ENCODE measurements at regions not wholly inside any gene's neighbourhood (a gene's known extent, or its start where the extent isn't known, plus 50 kb on each side); places are given as distances from the start of the nearest gene placed in this dataset.

DNA sequence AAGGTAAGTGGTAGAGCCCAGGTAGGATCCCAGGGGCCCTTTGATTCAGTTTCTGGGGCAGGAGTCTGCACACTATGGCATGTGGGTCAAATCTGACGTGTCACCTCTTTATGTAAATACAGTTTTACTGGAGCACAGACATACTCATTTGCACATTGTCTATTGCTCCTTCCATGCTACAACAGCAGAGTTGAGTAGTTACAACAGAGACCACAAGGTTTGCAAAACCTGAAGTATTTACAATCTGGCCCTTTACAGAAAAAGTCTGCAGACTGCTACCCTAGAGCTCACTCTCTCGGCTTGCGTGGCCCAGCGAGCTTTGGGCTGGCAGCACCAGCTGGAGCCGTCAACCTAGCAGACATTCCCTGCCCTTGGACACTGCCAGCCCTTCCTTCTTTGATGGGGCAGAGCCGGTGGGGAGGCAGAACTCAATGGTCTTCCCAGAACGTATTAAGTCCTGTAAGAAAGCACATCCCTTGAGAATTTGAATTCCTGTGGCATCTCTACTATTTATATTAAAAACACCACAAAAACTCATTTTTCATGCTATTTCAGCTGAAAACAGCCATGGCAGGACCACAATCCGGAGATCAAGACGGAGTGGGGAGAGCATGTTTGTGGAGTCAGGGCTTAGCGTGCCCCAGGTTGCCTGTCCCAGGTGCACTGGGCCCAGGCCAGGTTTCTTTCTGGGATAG lies 133.1 kb upstream of the NUDT7 start:
- no peak for FAIRE-seq
- no peak for DNase-seq (ENCODE audit: low spot score in 2 of 2)

DNA sequence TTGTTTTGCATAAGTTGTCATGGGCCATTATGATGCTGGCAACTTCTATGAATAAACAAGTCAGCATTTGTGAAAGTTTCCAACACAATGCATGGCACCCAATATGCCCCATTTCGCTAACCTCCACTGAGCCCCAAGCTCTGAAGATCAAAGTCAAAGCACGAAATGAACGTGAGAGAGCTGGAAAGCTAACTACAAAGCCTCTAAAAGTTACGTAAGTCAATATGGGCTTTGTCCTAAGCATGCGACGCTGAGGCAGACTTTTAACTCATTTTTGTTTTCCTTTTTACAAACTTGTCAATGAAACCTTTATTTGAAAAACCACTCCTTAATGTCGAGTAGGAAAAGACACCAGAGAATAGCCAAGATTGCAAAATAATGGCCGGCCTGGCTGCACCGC lies 131.6 kb upstream of the NUDT7 start:
- no peak for DNase-seq (ENCODE audit: low spot score in 2 of 2)
- no peak for FAIRE-seq

- no peak for DNase-seq (ENCODE audit: low spot score in 2 of 2)
- FAIRE-seq = no peak
Measured at GRCh38 chr16:77591347-77591746, 131.0 kb upstream of the NUDT7 start.

DNA sequence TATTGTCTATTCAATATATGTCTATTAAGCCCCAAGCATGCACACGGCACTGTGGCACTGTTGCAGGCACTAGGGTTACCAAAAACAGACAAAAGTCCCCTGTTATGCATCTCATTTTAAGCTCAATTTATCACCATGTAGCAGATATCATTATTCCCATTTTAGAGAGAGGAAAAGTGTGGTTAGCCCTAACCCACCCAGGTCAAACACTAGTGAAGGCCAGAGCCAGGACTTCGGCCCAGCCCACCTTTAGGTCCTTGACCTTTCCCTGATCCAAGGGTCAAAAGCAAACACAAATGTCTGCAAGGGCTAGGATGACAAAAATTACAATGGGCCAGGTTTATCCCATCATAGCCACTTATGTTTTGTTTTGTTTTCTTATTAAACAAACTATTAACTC lies 130.3 kb upstream of the NUDT7 start:
- DNase-seq (ENCODE audit: low spot score in 2 of 2) (no peak), FAIRE-seq (no peak)

DNA sequence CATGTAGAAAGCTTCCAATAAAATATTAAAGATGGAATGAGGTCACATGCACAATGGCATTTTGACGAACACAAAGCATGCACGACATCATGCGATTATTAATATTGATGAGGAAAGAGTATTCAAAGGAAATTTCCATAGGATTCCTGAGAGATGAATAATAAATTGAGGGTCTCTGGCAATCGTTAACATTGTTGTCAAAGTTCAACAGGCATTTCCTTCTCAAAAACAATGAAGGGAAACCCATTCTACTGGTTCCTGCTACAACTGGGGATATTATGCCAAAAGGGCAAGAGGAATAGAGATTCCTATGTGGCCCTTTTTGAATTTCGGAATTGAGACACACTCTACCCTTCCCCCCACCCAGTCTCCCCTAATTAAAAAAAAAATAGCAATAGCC lies 128.3 kb upstream of the NUDT7 start:
- no peak for DNase-seq (ENCODE audit: low spot score in 2 of 2)
- FAIRE-seq = no peak

GRCh38 chr16:77594799-77595596 lies 127.3 kb upstream of the NUDT7 start:
- no peak for FAIRE-seq
- no peak for DNase-seq (ENCODE audit: low spot score in 2 of 2)

DNA sequence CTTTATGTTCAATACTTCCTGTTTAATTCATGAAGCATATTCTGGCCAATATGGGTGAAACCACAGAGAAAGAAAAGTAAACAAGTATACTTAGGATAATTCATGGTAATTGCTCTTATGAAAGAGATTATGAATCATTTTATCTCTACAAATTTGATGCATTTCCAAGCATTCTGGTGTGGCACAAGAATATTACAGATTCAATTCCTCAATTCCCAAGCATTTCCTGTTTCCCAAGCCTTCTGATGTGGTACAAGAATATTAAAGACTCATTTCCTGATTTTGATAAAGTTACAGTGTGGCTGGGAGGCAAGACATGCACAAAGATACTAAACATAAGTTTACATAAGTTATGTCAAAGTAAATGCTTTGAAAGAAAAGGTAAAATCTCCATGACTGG lies 126.1 kb upstream of the NUDT7 start:
- FAIRE-seq (no peak), DNase-seq (ENCODE audit: low spot score in 2 of 2) (no peak)

- FAIRE-seq (no peak), DNase-seq (ENCODE audit: low spot score in 2 of 2) (no peak)
Measured at GRCh38 chr16:77599793-77600415, 122.4 kb upstream of the NUDT7 start.

- DNase-seq (ENCODE audit: low spot score in 2 of 2) (no peak), FAIRE-seq (no peak)
Measured at GRCh38 chr16:77600555-77600954, 121.8 kb upstream of the NUDT7 start.

GRCh38 chr16:77603656-77604055 lies 118.7 kb upstream of the NUDT7 start:
- FAIRE-seq (no peak), DNase-seq (ENCODE audit: low spot score in 2 of 2) (no peak)

GRCh38 chr16:77610496-77610895 lies 111.8 kb upstream of the NUDT7 start:
- DNase-seq (ENCODE audit: low spot score in 2 of 2) (no peak), FAIRE-seq (no peak)

GRCh38 chr16:77611386-77611785 lies 110.9 kb upstream of the NUDT7 start:
- DNase-seq (ENCODE audit: low spot score in 2 of 2) (no peak), FAIRE-seq (no peak)

DNA sequence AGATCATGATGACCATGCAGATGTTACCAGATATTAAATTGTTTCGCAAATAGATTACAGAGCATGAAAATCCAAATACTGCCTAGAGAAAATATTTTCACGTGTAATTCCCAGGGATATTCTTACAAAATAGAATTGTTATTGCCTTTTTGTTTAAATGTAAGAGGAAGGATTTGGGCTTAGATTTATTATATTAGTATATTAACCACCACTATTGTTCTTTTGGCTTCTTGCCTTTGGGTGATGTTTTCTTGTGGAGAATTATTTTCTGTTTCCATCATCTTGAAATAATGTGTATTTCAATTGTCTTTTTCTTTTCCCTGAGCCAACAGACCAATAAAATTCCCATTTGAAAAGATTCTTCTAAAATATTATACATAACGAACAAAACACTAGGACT lies 109.7 kb upstream of the NUDT7 start:
- no peak for DNase-seq (ENCODE audit: low spot score in 2 of 2)
- no peak for FAIRE-seq

DNA sequence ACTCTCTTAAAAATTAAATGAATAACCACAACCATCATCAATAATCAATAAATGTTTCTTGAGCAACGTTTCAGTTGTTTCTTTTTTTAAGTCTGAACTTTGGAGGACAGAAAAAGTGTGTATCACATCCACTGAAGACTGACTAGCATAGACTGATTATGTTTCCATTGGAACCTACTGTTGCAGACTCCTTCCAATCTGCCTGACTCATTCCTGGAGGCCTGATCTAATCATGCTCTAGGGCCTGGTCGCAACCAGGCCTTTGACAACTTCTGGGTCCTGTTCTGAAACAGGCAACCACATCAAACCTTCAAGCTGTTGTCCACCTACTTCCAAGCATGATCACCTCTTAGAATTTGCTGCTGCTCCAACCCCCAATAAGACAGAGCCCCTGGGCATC lies 109.2 kb upstream of the NUDT7 start:
- DNase-seq (ENCODE audit: low spot score in 2 of 2) (no peak), FAIRE-seq (no peak)

GRCh38 chr16:77617553-77617952 lies 104.8 kb upstream of the NUDT7 start:
- DNase-seq (ENCODE audit: low spot score in 2 of 2) = no peak
- FAIRE-seq = no peak

GRCh38 chr16:77617996-77618395 lies 104.3 kb upstream of the NUDT7 start:
- no peak for DNase-seq (ENCODE audit: low spot score in 2 of 2)
- FAIRE-seq = no peak

- DNase-seq (ENCODE audit: low spot score in 2 of 2) (no peak), FAIRE-seq (no peak)
Measured at GRCh38 chr16:77618951-77619350, 103.4 kb upstream of the NUDT7 start.

DNA sequence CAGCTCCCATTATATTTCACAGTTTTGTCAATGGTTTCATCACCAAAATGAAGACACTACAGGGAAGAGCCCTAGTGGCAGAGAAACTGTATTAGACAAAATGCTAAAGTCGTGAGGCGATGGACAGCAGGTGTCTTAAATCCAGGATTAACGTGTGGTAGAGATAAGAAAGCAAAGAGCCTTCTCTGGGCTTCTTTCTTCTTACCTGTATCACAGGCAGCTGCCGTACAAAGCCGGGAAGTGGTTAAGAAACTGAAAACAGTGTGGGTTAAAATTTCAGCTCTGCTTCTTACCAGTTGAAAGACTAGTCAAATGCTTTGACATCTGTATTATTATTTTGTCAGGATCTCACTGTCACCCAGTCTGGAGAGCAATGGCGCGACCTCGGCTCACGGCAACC lies 98.2 kb upstream of the NUDT7 start:
- no peak for FAIRE-seq
- no peak for DNase-seq (ENCODE audit: low spot score in 2 of 2)

DNA sequence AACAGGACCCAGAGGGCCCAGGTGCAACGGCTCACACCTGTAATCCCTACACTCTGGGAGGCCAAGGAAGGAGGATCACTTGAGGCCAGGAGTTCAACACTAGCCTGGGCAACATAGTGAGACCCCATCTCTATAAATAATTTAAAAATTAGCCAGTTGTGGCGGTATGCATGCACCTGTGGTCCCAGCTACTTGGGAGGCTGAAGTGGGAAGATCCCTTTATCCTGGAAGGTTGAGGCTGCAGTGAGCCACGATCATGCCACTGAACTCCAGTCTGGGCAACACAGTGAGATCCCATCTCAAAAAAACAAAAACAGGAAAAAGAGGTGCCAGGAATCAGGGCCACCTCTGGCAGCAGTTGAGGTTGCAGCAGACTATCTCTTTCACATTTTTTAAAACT lies 85.7 kb upstream of the NUDT7 start:
- FAIRE-seq (no peak), DNase-seq (ENCODE audit: low spot score in 2 of 2) (no peak)

- FAIRE-seq = no peak
- DNase-seq (ENCODE audit: low spot score in 2 of 2) = no peak
Measured at GRCh38 chr16:77637940-77638339, 84.4 kb upstream of the NUDT7 start.

DNA sequence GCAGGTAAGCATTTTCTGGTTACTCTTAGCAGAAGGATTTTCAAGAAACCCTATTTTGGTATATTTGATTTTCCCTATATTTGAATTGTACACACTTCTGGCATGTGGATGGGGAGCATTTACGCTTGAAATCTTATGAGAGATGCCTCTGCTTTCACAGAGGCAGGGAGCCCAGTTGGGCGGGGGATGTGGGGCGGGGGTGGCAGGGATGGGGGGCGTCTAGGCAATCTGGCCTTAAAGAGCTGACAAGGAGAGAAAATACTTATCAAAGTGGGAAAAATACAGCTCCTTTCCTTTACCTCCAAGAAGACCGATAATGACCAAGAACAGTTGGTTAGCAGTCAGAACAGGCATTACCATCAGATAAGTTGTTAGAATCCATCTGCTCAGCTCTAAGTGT lies 79.1 kb upstream of the NUDT7 start:
- no peak for DNase-seq (ENCODE audit: low spot score in 2 of 2)
- FAIRE-seq = no peak

- DNase-seq (ENCODE audit: low spot score in 2 of 2) (no peak), FAIRE-seq (no peak)
Measured at GRCh38 chr16:77645764-77646163, 76.5 kb upstream of the NUDT7 start.

Data from frontal cortex (tissue), 3 donors.